Fibroblast of lung (primary cell): ENCODE measurements at regions not wholly inside any gene's neighbourhood (a gene's known extent, or its start where the extent isn't known, plus 50 kb on each side); places are given as distances from the start of the nearest gene placed in this dataset.

ENCODE experiments used
- DNase-seq, 2 donors: peaks; one replicate each; pipeline versions ENCODE4 v3.0.0 to v3.0.0-alpha.2; 2010; ENCODE audit warnings: low read depth in 2 of 2
- H2AFZ ChIP-seq: 2 replicates; pipeline ENCODE4 v1.5.1; 2012; ENCODE audit warnings: low read length, control low read depth, inconsistent platforms
- H3K27ac ChIP-seq: 2 replicates; pipeline ENCODE4 v1.5.1; 2011; ENCODE audit warnings: low read length, control low read depth; ENCODE audit not compliant: insufficient read depth
- H3K27me3 ChIP-seq: 2 replicates; pipeline ENCODE4 v1.5.1; 2011; ENCODE audit warnings: mild to moderate bottlenecking, low read length; ENCODE audit not compliant: control insufficient read depth, insufficient read depth
- H3K36me3 ChIP-seq: 2 replicates; pipeline ENCODE4 v1.5.1; 2011; ENCODE audit warnings: low read length; ENCODE audit not compliant: control insufficient read depth, insufficient read depth
- H3K4me1 ChIP-seq: 2 replicates; pipeline ENCODE4 v1.5.1; 2011; ENCODE audit warnings: low read length; ENCODE audit not compliant: control insufficient read depth, insufficient read depth; ENCODE audit errors: extremely low read depth
- H3K4me2 ChIP-seq: 2 replicates; pipeline ENCODE4 v1.5.1; 2011; ENCODE audit warnings: low read length, control low read depth; ENCODE audit not compliant: insufficient read depth; ENCODE audit errors: extremely low read depth
- H3K4me3 ChIP-seq, 4 experiments: fragments of 200-600 bp in 1 of 4; sonication (generic) in 1 of 4; replicated peaks in 1 of 4; 2 replicates each; pipeline ENCODE4 v1.5.1; 2011 to 2016; ENCODE audit warnings: low read length in 4 of 4, low read depth in 3 of 4, mild to moderate bottlenecking in 3 of 4, control low read depth in 2 of 4, inconsistent platforms in 1 of 4, mixed read lengths in 1 of 4; ENCODE audit not compliant: insufficient read depth in 1 of 4; ENCODE audit errors: control extremely low read depth in 1 of 4
- H3K79me2 ChIP-seq: 2 replicates; pipeline ENCODE4 v1.5.1; 2012; ENCODE audit warnings: mild to moderate bottlenecking, low read length, inconsistent platforms; ENCODE audit not compliant: control insufficient read depth, insufficient read depth
- H3K9ac ChIP-seq: 2 replicates; pipeline ENCODE4 v1.5.1; 2011; ENCODE audit warnings: mild to moderate bottlenecking, low read length, control low read depth; ENCODE audit not compliant: insufficient read depth
- H3K9me3 ChIP-seq: 2 replicates; pipeline ENCODE4 v1.5.1; 2012; ENCODE audit warnings: low read depth, low read length; ENCODE audit not compliant: control insufficient read depth, insufficient read depth
- H4K20me1 ChIP-seq: 2 replicates; pipeline ENCODE4 v1.5.1; 2011; ENCODE audit warnings: low read length; ENCODE audit not compliant: control insufficient read depth, insufficient read depth; ENCODE audit errors: extremely low read depth
- EZH2 ChIP-seq: IDR thresholded peaks from 2 replicates; pipeline ENCODE4 v1.5.1; 2012; ENCODE audit warnings: low read length, control low read depth, mild to moderate bottlenecking; ENCODE audit errors: missing control alignments
- TF ChIP-seq, protein P1 (sequence below), 2 donors: IDR thresholded peaks in 1 of 2; conservative IDR thresholded peaks in 1 of 2; 1 replicate in 1 of 2; 2 replicates in 1 of 2; pipeline ENCODE4 v1.5.1; 2011 to 2012; ENCODE audit warnings: low read length in 2 of 2, control low read depth in 1 of 2, inconsistent platforms in 1 of 2, low read depth in 1 of 2, mild to moderate bottlenecking in 1 of 2

DNA sequence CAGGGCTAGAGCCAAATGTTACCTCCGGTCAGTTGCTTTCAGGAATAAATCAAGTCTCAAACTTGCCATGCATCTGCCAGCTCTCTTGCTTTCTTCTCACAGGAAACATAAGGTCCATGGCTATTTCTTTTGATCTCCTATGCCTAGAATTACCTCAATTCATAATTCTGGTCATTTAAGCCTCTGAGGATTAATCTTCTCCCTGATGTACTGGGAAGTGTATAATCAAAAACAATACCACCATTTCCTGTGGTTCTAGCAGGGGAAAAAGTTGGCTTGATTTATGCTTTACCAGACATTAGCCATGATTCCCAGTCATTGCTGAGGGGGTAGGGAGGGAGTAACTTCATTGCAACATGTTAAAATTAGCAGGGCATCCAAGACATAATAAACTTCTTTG lies 268.7 kb upstream of the EMCN start:
- DNase-seq = peak in 1 of 2 donors; percentile 21
- H3K79me2 ChIP-seq = no peaks in the 10 kb centered on the region
- TF ChIP-seq EZH2 = no peak
- TF ChIP-seq, protein P1, sequence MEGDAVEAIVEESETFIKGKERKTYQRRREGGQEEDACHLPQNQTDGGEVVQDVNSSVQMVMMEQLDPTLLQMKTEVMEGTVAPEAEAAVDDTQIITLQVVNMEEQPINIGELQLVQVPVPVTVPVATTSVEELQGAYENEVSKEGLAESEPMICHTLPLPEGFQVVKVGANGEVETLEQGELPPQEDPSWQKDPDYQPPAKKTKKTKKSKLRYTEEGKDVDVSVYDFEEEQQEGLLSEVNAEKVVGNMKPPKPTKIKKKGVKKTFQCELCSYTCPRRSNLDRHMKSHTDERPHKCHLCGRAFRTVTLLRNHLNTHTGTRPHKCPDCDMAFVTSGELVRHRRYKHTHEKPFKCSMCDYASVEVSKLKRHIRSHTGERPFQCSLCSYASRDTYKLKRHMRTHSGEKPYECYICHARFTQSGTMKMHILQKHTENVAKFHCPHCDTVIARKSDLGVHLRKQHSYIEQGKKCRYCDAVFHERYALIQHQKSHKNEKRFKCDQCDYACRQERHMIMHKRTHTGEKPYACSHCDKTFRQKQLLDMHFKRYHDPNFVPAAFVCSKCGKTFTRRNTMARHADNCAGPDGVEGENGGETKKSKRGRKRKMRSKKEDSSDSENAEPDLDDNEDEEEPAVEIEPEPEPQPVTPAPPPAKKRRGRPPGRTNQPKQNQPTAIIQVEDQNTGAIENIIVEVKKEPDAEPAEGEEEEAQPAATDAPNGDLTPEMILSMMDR (conservative IDR thresholded peaks at IDR 0.05 in 1 of 2, IDR thresholded peaks at IDR 0.05 in 1 of 2; ENCODE audit: low read depth in 1 of 2, low read length in 2 of 2) = no peak

DNA sequence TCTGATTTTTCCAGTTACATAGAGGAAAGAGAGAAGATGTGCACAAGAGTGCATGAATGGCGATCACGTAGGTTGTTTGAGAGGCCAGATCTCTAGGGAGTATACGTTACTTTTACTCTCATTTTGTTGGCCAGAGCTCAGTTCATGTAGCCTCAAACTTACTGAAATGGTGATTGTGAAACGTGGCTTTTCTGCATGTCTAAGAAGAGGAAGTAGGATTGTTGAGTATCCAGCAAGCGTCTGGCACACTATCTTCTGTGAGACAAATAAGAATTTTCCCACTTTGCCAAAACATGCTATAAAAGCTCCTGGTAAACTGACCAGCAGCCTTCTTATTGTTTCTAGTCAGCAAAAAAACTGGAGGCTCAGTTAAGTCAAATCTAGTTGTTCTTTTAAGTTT lies 264.5 kb upstream of the EMCN start:
- Histone ChIP-seq H3K36me3 (no peaks in the 10 kb centered on the region), H3K79me2 (no peaks in the 10 kb centered on the region), H3K9me3 (no peaks in the 10 kb centered on the region), H3K4me3 (no peak overlapping the region), H4K20me1 (no peaks in the 10 kb centered on the region), H3K27ac (no peak overlapping the region), H3K27me3 (no peaks in the 10 kb centered on the region), H3K9ac (no peak overlapping the region), H3K4me1 (no peaks in the 10 kb centered on the region), H2AFZ (no peak overlapping the region), H3K4me2 (no peak overlapping the region)
- no peak for TF ChIP-seq EZH2
- TF ChIP-seq, protein P1 (conservative IDR thresholded peaks at IDR 0.05 in 1 of 2, IDR thresholded peaks at IDR 0.05 in 1 of 2; ENCODE audit: low read depth in 1 of 2, low read length in 2 of 2) = no peak
- no peak for DNase-seq

More for the DNA sequence above, 268.7 kb upstream of the EMCN start:
- no peaks in the 10 kb centered on the region for H3K27me3 ChIP-seq
- H3K4me3 ChIP-seq = no peak overlapping the region
- H2AFZ ChIP-seq = no peak overlapping the region
- no peaks in the 10 kb centered on the region for H3K9me3 ChIP-seq
- no peak overlapping the region for H3K4me2 ChIP-seq
- H3K36me3 ChIP-seq = no peaks in the 10 kb centered on the region
- H4K20me1 ChIP-seq = no peaks in the 10 kb centered on the region
- H3K4me1 ChIP-seq = no peaks in the 10 kb centered on the region
- H3K9ac ChIP-seq = no peak overlapping the region
- no peak overlapping the region for H3K27ac ChIP-seq

DNA sequence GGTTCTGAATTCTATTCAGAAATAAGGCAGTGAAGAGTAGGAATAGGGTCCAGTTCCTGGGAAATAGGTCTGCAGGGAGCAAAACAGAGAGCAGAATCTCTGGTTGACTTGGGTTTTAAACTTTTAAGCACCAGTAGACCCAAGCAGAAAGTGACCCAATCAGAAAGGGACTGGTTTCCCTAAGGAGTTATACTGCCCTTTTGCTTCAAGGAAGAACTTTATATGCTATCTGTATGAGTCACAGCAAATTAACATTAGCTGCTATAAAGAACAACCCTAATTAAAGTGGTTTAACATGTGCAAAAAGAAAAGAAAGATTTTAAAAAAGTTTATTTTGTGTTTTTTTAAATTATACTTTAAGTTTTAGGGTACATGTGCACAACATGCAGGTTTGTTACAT lies 263.6 kb upstream of the EMCN start:
- H3K9me3 ChIP-seq = no peaks in the 10 kb centered on the region
- H3K79me2 ChIP-seq = no peaks in the 10 kb centered on the region
- H4K20me1 ChIP-seq = no peaks in the 10 kb centered on the region
- H2AFZ ChIP-seq = no peak overlapping the region
- no peaks in the 10 kb centered on the region for H3K4me1 ChIP-seq
- no peaks in the 10 kb centered on the region for H3K27me3 ChIP-seq
- DNase-seq = no peak
- H3K36me3 ChIP-seq = no peaks in the 10 kb centered on the region
- no peak overlapping the region for H3K4me3 ChIP-seq
- no peak overlapping the region for H3K4me2 ChIP-seq
- H3K9ac ChIP-seq = no peak overlapping the region
- TF ChIP-seq EZH2 = no peak
- TF ChIP-seq, protein P1 (conservative IDR thresholded peaks at IDR 0.05 in 1 of 2, IDR thresholded peaks at IDR 0.05 in 1 of 2; ENCODE audit: low read depth in 1 of 2, low read length in 2 of 2) = no peak
- H3K27ac ChIP-seq = no peak overlapping the region
